GM19351 (cell line): ENCODE measurements at regions not wholly inside any gene's neighbourhood (a gene's known extent, or its start where the extent isn't known, plus 50 kb on each side); places are given as distances from the start of the nearest gene placed in this dataset.

Experiments
- ATAC-seq: cut with Tn5 transposase; IDR thresholded peaks from one replicate; pipeline ENCODE4 v1.9.1; 2021; ENCODE audit warnings: mild to moderate bottlenecking, moderate library complexity; ENCODE audit not compliant: unreplicated experiment

GRCh38 chr13:71090990-71091389, 776.0 kb downstream of the DACH1 start:
- ATAC-seq = no peak

GRCh38 chr13:71089056-71089455, 777.9 kb downstream of the DACH1 start:
- ATAC-seq = no peak

GRCh38 chr13:71087432-71087831, 779.6 kb downstream of the DACH1 start:
- no peak for ATAC-seq

- no peak for ATAC-seq
Measured at GRCh38 chr13:71087006-71087405, 780.0 kb downstream of the DACH1 start.

GRCh38 chr13:71082631-71083030, 784.4 kb downstream of the DACH1 start:
- no peak for ATAC-seq

GRCh38 chr13:71079638-71080037, 787.4 kb downstream of the DACH1 start:
- ATAC-seq = no peak

- ATAC-seq = no peak
Measured at GRCh38 chr13:71068041-71068440, 799.0 kb downstream of the DACH1 start.

GRCh38 chr13:71067165-71067815, 799.7 kb downstream of the DACH1 start:
- ATAC-seq = no peak

GRCh38 chr13:71056581-71056980, 810.4 kb downstream of the DACH1 start:
- ATAC-seq = no peak

GRCh38 chr13:71055644-71056043, 811.4 kb downstream of the DACH1 start:
- ATAC-seq = no peak

GRCh38 chr13:71055047-71055446, 812.0 kb downstream of the DACH1 start:
- ATAC-seq = no peak

- ATAC-seq = peak; percentile 86
Measured at GRCh38 chr13:71054358-71054757, 812.6 kb downstream of the DACH1 start.

GRCh38 chr13:71051573-71051972, 815.4 kb downstream of the DACH1 start:
- no peak for ATAC-seq

GRCh38 chr13:71046360-71047079, 820.5 kb downstream of the DACH1 start:
- ATAC-seq = no peak

GRCh38 chr13:71045101-71045500, 821.9 kb downstream of the DACH1 start:
- no peak for ATAC-seq

- ATAC-seq = no peak
Measured at GRCh38 chr13:71039440-71039839, 827.6 kb downstream of the DACH1 start.

- no peak for ATAC-seq
Measured at GRCh38 chr13:71034018-71034417, 833.0 kb downstream of the DACH1 start.

- ATAC-seq = no peak
Measured at GRCh38 chr13:71033026-71033425, 834.0 kb downstream of the DACH1 start.

GRCh38 chr13:71030784-71031183, 836.2 kb downstream of the DACH1 start:
- ATAC-seq = no peak

- no peak for ATAC-seq
Measured at GRCh38 chr13:71028884-71029283, 838.1 kb downstream of the DACH1 start.

- no peak for ATAC-seq
Measured at GRCh38 chr13:71021825-71022422, 845.1 kb downstream of the DACH1 start.

- no peak for ATAC-seq
Measured at GRCh38 chr13:71018995-71019394, 848.0 kb downstream of the DACH1 start.
